ENCODE measurements at regions not wholly inside any gene's neighbourhood (a gene's known extent, or its start where the extent isn't known, plus 50 kb on each side); places are given as distances from the start of the nearest gene placed in this dataset.

- no peaks in the 10 kb centered on the region for H3K9me3 ChIP-seq
- no peaks in the 10 kb centered on the region for H3K36me3 ChIP-seq
- intact Hi-C loops (cut with DNase I), result no loop called here
- H3K27ac ChIP-seq, result no peak overlapping the region
- H3K4me1 ChIP-seq, result peaks cover 9% of the 10 kb centered on the region
- TF ChIP-seq CTCF (IDR thresholded peaks at IDR 0.05), result no peak
- DNase-seq (no peak), ATAC-seq (no peak)
- H3K27me3 ChIP-seq, result no peaks in the 10 kb centered on the region
- no peak overlapping the region for H3K4me3 ChIP-seq
These were observed 238.8 kb upstream of the RGS6 start for GRCh38 chr14:71693381-71693780.

GRCh38 chr14:71694591-71695530 is 237.4 kb upstream of the RGS6 start:
- H3K27ac ChIP-seq, result no peak overlapping the region

GRCh38 chr14:71695611-71696350 is 236.4 kb upstream of the RGS6 start:
- Histone ChIP-seq H3K4me1 (peaks cover 9% of the 10 kb centered on the region), H3K27me3 (no peaks in the 10 kb centered on the region), H3K36me3 (no peaks in the 10 kb centered on the region), H3K9me3 (no peaks in the 10 kb centered on the region), H3K27ac (peak overlapping the region; percentile 4), H3K4me3 (no peak overlapping the region)
- no peak for TF ChIP-seq CTCF (IDR thresholded peaks at IDR 0.05)
- intact Hi-C loops (cut with DNase I), result no loop called here
- ATAC-seq (peak; percentile 68), DNase-seq (no peak)

More at GRCh38 chr14:71694591-71695530, 237.4 kb upstream of the RGS6 start:
- H3K4me3 ChIP-seq, result no peak overlapping the region
- peaks cover 9% of the 10 kb centered on the region for H3K4me1 ChIP-seq
- no peaks in the 10 kb centered on the region for H3K27me3 ChIP-seq
- no peak for TF ChIP-seq CTCF (IDR thresholded peaks at IDR 0.05)
- no peaks in the 10 kb centered on the region for H3K36me3 ChIP-seq
- DNase-seq, result no peak
- H3K9me3 ChIP-seq, result no peaks in the 10 kb centered on the region
- intact Hi-C loops (cut with DNase I), result no loop called here
- no peak for ATAC-seq

GRCh38 chr14:71698027-71698426 is 234.2 kb upstream of the RGS6 start:
- no peak for TF ChIP-seq CTCF (IDR thresholded peaks at IDR 0.05)
- Histone ChIP-seq H3K4me1 (peaks cover 5% of the 10 kb centered on the region), H3K36me3 (no peaks in the 10 kb centered on the region), H3K27ac (no peak overlapping the region), H3K27me3 (no peaks in the 10 kb centered on the region), H3K4me3 (no peak overlapping the region), H3K9me3 (no peaks in the 10 kb centered on the region)
- DNase-seq, result no peak
- no peak for ATAC-seq
- intact Hi-C loops (cut with DNase I), result no loop called here

GRCh38 chr14:71698673-71699072 is 233.6 kb upstream of the RGS6 start:
- intact Hi-C loops (cut with DNase I), result no loop called here
- no peak for TF ChIP-seq CTCF (IDR thresholded peaks at IDR 0.05)
- H3K27ac ChIP-seq, result no peak overlapping the region
- H3K4me3 ChIP-seq, result no peak overlapping the region
- ATAC-seq (no peak), DNase-seq (no peak)
- peaks cover 2% of the 10 kb centered on the region for H3K4me1 ChIP-seq
- no peaks in the 10 kb centered on the region for H3K27me3 ChIP-seq
- no peaks in the 10 kb centered on the region for H3K36me3 ChIP-seq
- no peaks in the 10 kb centered on the region for H3K9me3 ChIP-seq

Data from upper lobe of right lung (tissue), 1 donor.